GM12878 (cell line): ENCODE measurements at regions not wholly inside any gene's neighbourhood (a gene's known extent, or its start where the extent isn't known, plus 50 kb on each side); places are given as distances from the start of the nearest gene placed in this dataset.

Source experiments
- ATAC-seq: fragments of 200-7000 bp; cut with Tn5 transposase; 3 replicates; pipeline ENCODE4 v1.9.1; 2020; ENCODE audit warnings: mild to moderate bottlenecking, moderate library complexity
- BruUV-seq: library from RNA; stranded (reverse); fragments of 400-500 nt; replicated peaks from 2 replicates; lab custom pipeline; 2021; lab: Mats Ljungman, UMichigan
- CTCF ChIA-PET: fragments of 300-600 bp; sonication (Branson Sonifier 250); formaldehyde crosslinking; extraction: SDS; loops from one replicate; lab custom pipeline; 2021; ENCODE audit warnings: inconsistent platforms; lab: Yijun Ruan, JAX
- POLR2A ChIA-PET: fragments of 350-600 bp; formaldehyde crosslinking; extraction: SDS; loops from one replicate; lab custom pipeline; 2021; ENCODE audit warnings: inconsistent platforms; lab: Charles Lee
- RAD21 ChIA-PET: fragments of 300-600 bp; sonication (Branson Sonifier 250); formaldehyde crosslinking; loops from one replicate; lab custom pipeline; 2023; ENCODE audit warnings: antibody characterized with exemption; ENCODE audit not compliant: unreplicated experiment; lab: Charles Lee
- SMC1A ChIA-PET: fragments of 300-600 bp; sonication (Branson Sonifier 250); formaldehyde crosslinking; loops from one replicate; lab custom pipeline; 2023; ENCODE audit not compliant: unreplicated experiment, uncharacterized antibody; lab: Charles Lee
- DNase-seq: peaks from one replicate; pipeline ENCODE4 v3.0.0-alpha.2; 2011; ENCODE audit warnings: low read depth, low spot score
- FAIRE-seq: peaks from 3 replicates; lab custom pipeline; 2011; peaks lifted over from hg19 to GRCh38; lab: Jason Lieb, UNC
- H2AFZ ChIP-seq: 2 replicates; pipeline ENCODE4 v1.6.0; 2011; ENCODE audit warnings: low read depth, low read length, control low read depth; ENCODE audit not compliant: control insufficient read depth
- H3K27ac ChIP-seq: 2 replicates; pipeline ENCODE4 v1.5.1; 2011; ENCODE audit warnings: control low read depth; ENCODE audit not compliant: control insufficient read depth, insufficient read depth
- H3K27me3 ChIP-seq, 2 experiments: replicated peaks in 1 of 2; 2 replicates each; pipeline versions ENCODE4 v1.6.0 to v1.6.1; 2011; ENCODE audit warnings: low read length in 1 of 2; ENCODE audit not compliant: control insufficient read depth in 2 of 2, insufficient read depth in 2 of 2
- H3K36me3 ChIP-seq, 2 experiments: 2 replicates each; pipeline ENCODE4 v1.5.1; 2011; ENCODE audit warnings: low read length in 1 of 2; ENCODE audit not compliant: control insufficient read depth in 2 of 2, insufficient read depth in 2 of 2
- H3K4me1 ChIP-seq: 2 replicates; pipeline ENCODE4 v1.6.1; 2011; ENCODE audit warnings: mild to moderate bottlenecking, low read length, moderate library complexity, mixed read lengths; ENCODE audit not compliant: control insufficient read depth, insufficient read depth
- H3K4me2 ChIP-seq: 2 replicates; pipeline ENCODE4 v1.6.0; 2011; ENCODE audit warnings: control low read depth; ENCODE audit not compliant: control insufficient read depth, insufficient read depth
- H3K4me3 ChIP-seq: fragments of 200-600 bp; sonication (generic); 2 replicates; pipeline ENCODE4 v1.5.1; 2016
- H3K79me2 ChIP-seq: 2 replicates; pipeline ENCODE4 v1.6.0; 2011; ENCODE audit warnings: low read length; ENCODE audit not compliant: control insufficient read depth, insufficient read depth
- H3K9ac ChIP-seq: 2 replicates; pipeline ENCODE4 v1.8.0; 2011; ENCODE audit warnings: low read length, control low read depth, mixed read lengths; ENCODE audit not compliant: control insufficient read depth, insufficient read depth
- H3K9me3 ChIP-seq: replicated peaks from 3 replicates; pipeline ENCODE4 v1.5.1; 2011; ENCODE audit warnings: mild to moderate bottlenecking, low read length; ENCODE audit not compliant: control insufficient read depth, insufficient read depth
- H4K20me1 ChIP-seq: 2 replicates; pipeline ENCODE4 v1.6.0; 2011; ENCODE audit not compliant: control insufficient read depth, insufficient read depth
- EGR1 ChIP-seq, 2 experiments: IDR thresholded peaks; 1 replicate in 1 of 2; 2 replicates in 1 of 2; pipeline ENCODE4 v1.6.1; 2011 to 2012; ENCODE audit warnings: low read depth in 2 of 2, low read length in 2 of 2, borderline replicate concordance in 1 of 2, mild to moderate bottlenecking in 1 of 2, moderate library complexity in 1 of 2
- ESRRA ChIP-seq: IDR thresholded peaks from 2 replicates; pipeline ENCODE4 v1.6.1; 2012; ENCODE audit warnings: mild to moderate bottlenecking, low read length, improper control_type of control experiment
- HDAC2 ChIP-seq: fragments of 200-600 bp; sonication (generic); IDR thresholded peaks from 2 replicates; pipeline ENCODE4 v1.6.1; 2017
- JUND ChIP-seq: IDR thresholded peaks from 2 replicates; pipeline ENCODE4 v1.6.1; 2012; ENCODE audit warnings: low read depth, mild to moderate bottlenecking, low read length, improper control_type of control experiment, moderate library complexity
- LARP7 ChIP-seq: fragments of 450-650 bp; IDR thresholded peaks from 2 replicates; pipeline ENCODE4 v1.6.1; 2017; ENCODE audit warnings: mild to moderate bottlenecking
- RFX5 ChIP-seq: IDR thresholded peaks from 2 replicates; pipeline ENCODE4 v1.6.1; 2011; ENCODE audit warnings: low read depth, low read length, improper control_type of control experiment
- STAT3 ChIP-seq: IDR thresholded peaks from 2 replicates; pipeline ENCODE4 v1.6.1; 2011; ENCODE audit warnings: low read depth, low read length, improper control_type of control experiment
- TARDBP ChIP-seq: IDR thresholded peaks from 2 replicates; pipeline ENCODE4 v1.6.1; 2016; ENCODE audit warnings: borderline replicate concordance
- ZNF207 ChIP-seq: fragments of 450-650 bp; IDR thresholded peaks from 2 replicates; pipeline ENCODE4 v1.6.1; 2014; ENCODE audit warnings: antibody characterized with exemption, mild to moderate bottlenecking, borderline replicate concordance
- WGBS: methylation state at CpG from one replicate; pipeline ENCODE4 v1.1.6; 2016; ENCODE audit warnings: low lambda C conversion rate; ENCODE audit not compliant: insufficient replicate concordance, insufficient coverage; ENCODE audit errors: missing lambda C conversion rate; 5-methylcytosine and 5-hydroxymethylcytosine counted together
- in situ Hi-C: fragments of 300-500 bp; cut with MboI; formaldehyde crosslinking; loops from 9 replicates; pipeline ENCODE4 v1.14.3; 2018; ENCODE audit warnings: mixed read lengths
- intact Hi-C: fragments of 100-400 bp; cut with micrococcal nuclease; formaldehyde crosslinking; loops from one replicate; pipeline ENCODE4 v1.14.2; 2022; ENCODE audit not compliant: unreplicated experiment
- TF ChIP-seq, protein P1 (sequence below): fragments of 450-650 bp; IDR thresholded peaks from 2 replicates; pipeline ENCODE4 v1.6.1; 2018; ENCODE audit warnings: borderline replicate concordance, mild to moderate bottlenecking; ENCODE audit not compliant: partially characterized antibody
- TF ChIP-seq, protein P2 (sequence below): IDR thresholded peaks from 2 replicates; pipeline ENCODE4 v1.6.1; 2012; ENCODE audit warnings: low read depth, low read length, improper control_type of control experiment
- TF ChIP-seq, protein P3 (sequence below): IDR thresholded peaks from 2 replicates; pipeline ENCODE4 v1.6.1; 2011; ENCODE audit warnings: borderline replicate concordance, low read depth, mild to moderate bottlenecking, moderate library complexity, mixed read lengths, low read length; ENCODE audit not compliant: insufficient read depth; ENCODE audit errors: extremely low read length
- TF ChIP-seq, protein P4 (sequence below): fragments of 450-650 bp; formaldehyde crosslinking; IDR thresholded peaks from 2 replicates; pipeline ENCODE4 v1.4.0; 2022; ENCODE audit warnings: mild to moderate bottlenecking, moderate library complexity

GRCh38 chr3:107240183-107241091, 136.8 kb upstream of the CCDC54 start:
- peak; percentile 54 for FAIRE-seq
- Histone ChIP-seq H3K36me3 (no peaks in the 10 kb centered on the region), H3K4me3 (peak overlapping the region; percentile 86), H3K27ac (no peak overlapping the region), H3K9ac (peak overlapping the region; percentile 40; the same call in 1 of the 2 replicates), H3K4me1 (no peaks in the 10 kb centered on the region; the same call in 1 of the 2 replicates), H3K79me2 (no peaks in the 10 kb centered on the region), H2AFZ (peak overlapping the region; percentile 94), H3K4me2 (peak overlapping the region; percentile 94), H3K9me3 (no peaks in the 10 kb centered on the region), H3K27me3 (no peaks in the 10 kb centered on the region), H4K20me1 (no peaks in the 10 kb centered on the region)
- ChIA-PET RAD21 (no interaction called here), CTCF (interaction anchor here (1.0 to 1.1 kb wide), 2 partner anchors 188 to 360 kb away, joined by 3 read pairs; no protein-coding TSS in a partner anchor), POLR2A (no interaction called here), SMC1A (interaction anchor here (1.6 kb wide), 1 partner anchor 181 kb away, joined by 3 read pairs; no protein-coding TSS in a partner anchor)
- intact Hi-C loops, result no loop called here
- ATAC-seq, result peak; percentile 98
- peak; percentile 24 for DNase-seq
- WGBS, result under 1% methylated on average over 56 of the region's 59 CpGs
- in situ Hi-C loops, result no loop called here
- no TSS peak for BruUV-seq
- TF ChIP-seq ESRRA (no peak), HDAC2 (no peak), JUND (no peak), LARP7 (no peak), STAT3 (no peak), TARDBP (0 out of 2 replicates have a peak, but pooled peaks have one; percentile 29), RFX5 (no peak), ZNF207 (no peak), EGR1 (IDR thresholded peaks at IDR 0.05; ENCODE audit: borderline replicate concordance in 1 of 2, low read depth in 2 of 2, low read length in 2 of 2) (peak in 1 of 2 experiments; percentile 66; a peak in 1 of 3 replicates)
- TF ChIP-seq, protein P1, sequence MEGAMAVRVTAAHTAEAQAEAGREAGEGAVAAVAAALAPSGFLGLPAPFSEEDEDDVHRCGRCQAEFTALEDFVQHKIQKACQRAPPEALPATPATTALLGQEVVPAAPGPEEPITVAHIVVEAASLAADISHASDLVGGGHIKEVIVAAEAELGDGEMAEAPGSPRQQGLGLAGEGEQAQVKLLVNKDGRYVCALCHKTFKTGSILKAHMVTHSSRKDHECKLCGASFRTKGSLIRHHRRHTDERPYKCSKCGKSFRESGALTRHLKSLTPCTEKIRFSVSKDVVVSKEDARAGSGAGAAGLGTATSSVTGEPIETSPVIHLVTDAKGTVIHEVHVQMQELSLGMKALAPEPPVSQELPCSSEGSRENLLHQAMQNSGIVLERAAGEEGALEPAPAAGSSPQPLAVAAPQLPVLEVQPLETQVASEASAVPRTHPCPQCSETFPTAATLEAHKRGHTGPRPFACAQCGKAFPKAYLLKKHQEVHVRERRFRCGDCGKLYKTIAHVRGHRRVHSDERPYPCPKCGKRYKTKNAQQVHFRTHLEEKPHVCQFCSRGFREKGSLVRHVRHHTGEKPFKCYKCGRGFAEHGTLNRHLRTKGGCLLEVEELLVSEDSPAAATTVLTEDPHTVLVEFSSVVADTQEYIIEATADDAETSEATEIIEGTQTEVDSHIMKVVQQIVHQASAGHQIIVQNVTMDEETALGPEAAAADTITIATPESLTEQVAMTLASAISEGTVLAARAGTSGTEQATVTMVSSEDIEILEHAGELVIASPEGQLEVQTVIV, result no peak
- TF ChIP-seq, protein P2, sequence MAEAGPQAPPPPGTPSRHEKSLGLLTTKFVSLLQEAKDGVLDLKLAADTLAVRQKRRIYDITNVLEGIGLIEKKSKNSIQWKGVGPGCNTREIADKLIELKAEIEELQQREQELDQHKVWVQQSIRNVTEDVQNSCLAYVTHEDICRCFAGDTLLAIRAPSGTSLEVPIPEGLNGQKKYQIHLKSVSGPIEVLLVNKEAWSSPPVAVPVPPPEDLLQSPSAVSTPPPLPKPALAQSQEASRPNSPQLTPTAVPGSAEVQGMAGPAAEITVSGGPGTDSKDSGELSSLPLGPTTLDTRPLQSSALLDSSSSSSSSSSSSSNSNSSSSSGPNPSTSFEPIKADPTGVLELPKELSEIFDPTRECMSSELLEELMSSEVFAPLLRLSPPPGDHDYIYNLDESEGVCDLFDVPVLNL, result no peak
- TF ChIP-seq, protein P3, sequence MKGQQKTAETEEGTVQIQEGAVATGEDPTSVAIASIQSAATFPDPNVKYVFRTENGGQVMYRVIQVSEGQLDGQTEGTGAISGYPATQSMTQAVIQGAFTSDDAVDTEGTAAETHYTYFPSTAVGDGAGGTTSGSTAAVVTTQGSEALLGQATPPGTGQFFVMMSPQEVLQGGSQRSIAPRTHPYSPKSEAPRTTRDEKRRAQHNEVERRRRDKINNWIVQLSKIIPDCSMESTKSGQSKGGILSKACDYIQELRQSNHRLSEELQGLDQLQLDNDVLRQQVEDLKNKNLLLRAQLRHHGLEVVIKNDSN, result no peak
- TF ChIP-seq, protein P4, sequence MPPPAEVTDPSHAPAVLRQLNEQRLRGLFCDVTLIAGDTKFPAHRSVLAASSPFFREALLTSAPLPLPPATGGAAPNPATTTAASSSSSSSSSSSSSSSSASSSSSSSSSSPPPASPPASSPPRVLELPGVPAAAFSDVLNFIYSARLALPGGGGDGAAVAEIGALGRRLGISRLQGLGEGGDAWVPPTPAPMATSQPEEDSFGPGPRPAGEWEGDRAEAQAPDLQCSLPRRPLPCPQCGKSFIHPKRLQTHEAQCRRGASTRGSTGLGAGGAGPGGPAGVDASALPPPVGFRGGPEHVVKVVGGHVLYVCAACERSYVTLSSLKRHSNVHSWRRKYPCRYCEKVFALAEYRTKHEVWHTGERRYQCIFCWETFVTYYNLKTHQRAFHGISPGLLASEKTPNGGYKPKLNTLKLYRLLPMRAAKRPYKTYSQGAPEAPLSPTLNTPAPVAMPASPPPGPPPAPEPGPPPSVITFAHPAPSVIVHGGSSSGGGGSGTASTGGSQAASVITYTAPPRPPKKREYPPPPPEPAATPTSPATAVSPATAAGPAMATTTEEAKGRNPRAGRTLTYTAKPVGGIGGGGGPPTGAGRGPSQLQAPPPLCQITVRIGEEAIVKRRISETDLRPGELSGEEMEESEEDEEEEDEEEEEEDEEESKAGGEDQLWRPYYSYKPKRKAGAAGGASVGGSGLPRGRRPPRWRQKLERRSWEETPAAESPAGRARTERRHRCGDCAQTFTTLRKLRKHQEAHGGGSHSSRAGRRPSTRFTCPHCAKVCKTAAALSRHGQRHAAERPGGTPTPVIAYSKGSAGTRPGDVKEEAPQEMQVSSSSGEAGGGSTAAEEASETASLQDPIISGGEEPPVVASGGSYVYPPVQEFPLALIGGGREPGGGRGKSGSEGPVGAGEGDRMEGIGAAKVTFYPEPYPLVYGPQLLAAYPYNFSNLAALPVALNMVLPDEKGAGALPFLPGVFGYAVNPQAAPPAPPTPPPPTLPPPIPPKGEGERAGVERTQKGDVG (CRISPR knock-in tag), result no peak
